Glutamatergic neuron (in vitro differentiated cells): ENCODE measurements at regions not wholly inside any gene's neighbourhood (a gene's known extent, or its start where the extent isn't known, plus 50 kb on each side); places are given as distances from the start of the nearest gene placed in this dataset.
"Not testable (repeated sequence)": the region's sequence is repeated elsewhere in the genome, so short reads cannot be mapped to it uniquely, and the experiment has no call there.

Experiments used
- DNase-seq: peaks from one replicate; pipeline ENCODE4 v3.0.0; 2022
- H3K27ac Mint-ChIP-seq: one replicate; pipeline ENCODE4 v1.8.0; 2020; ENCODE audit warnings: mild to moderate bottlenecking, mixed read lengths, inconsistent platforms; ENCODE audit not compliant: unreplicated experiment
- H3K27me3 Mint-ChIP-seq: one replicate; pipeline ENCODE4 v1.8.0; 2020; ENCODE audit warnings: mild to moderate bottlenecking, moderate library complexity, mixed read lengths, inconsistent platforms; ENCODE audit not compliant: unreplicated experiment
- H3K36me3 Mint-ChIP-seq: one replicate; pipeline ENCODE4 v1.8.0; 2020; ENCODE audit warnings: mild to moderate bottlenecking, mixed read lengths, inconsistent platforms; ENCODE audit not compliant: unreplicated experiment
- H3K4me1 Mint-ChIP-seq: one replicate; pipeline ENCODE4 v1.8.0; 2020; ENCODE audit warnings: mild to moderate bottlenecking, low read depth, mixed read lengths, inconsistent platforms; ENCODE audit not compliant: unreplicated experiment
- H3K4me3 Mint-ChIP-seq: one replicate; pipeline ENCODE4 v1.8.0; 2020; ENCODE audit warnings: mild to moderate bottlenecking, mixed read lengths, inconsistent platforms; ENCODE audit not compliant: unreplicated experiment
- H3K9me3 Mint-ChIP-seq: one replicate; pipeline ENCODE4 v1.8.0; 2020; ENCODE audit warnings: mild to moderate bottlenecking, moderate library complexity, mixed read lengths, inconsistent platforms; ENCODE audit not compliant: unreplicated experiment
- TF ChIP-seq, protein P1 (sequence below): fragments of 200-600 bp; sonication (generic); IDR thresholded peaks from one replicate; pipeline ENCODE4 v1.5.0; 2021; ENCODE audit not compliant: partially characterized antibody, unreplicated experiment

DNA sequence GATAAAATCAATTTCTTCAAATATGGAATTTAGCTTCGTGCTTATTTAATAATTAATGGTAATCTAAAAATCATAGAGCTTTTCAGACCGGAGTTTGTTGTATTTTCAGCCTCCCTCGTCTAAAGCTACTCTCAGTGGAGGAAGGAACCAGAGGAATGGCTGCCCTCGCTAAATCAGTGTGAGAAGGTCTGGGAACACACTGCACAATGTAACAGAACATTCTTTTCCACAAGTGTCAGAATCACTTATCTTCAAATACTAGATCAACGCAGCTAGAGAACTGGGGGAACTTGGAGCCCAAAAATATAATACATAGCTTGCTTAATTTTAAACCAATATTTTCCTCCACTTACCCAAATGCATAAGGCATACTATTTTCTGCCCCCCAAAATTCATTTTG, 148.5 kb downstream of the MTERF1 start:
- no peaks in the 10 kb centered on the region for H3K4me1 Mint-ChIP-seq
- H3K9me3 Mint-ChIP-seq = no peaks in the 10 kb centered on the region
- TF ChIP-seq, protein P1, sequence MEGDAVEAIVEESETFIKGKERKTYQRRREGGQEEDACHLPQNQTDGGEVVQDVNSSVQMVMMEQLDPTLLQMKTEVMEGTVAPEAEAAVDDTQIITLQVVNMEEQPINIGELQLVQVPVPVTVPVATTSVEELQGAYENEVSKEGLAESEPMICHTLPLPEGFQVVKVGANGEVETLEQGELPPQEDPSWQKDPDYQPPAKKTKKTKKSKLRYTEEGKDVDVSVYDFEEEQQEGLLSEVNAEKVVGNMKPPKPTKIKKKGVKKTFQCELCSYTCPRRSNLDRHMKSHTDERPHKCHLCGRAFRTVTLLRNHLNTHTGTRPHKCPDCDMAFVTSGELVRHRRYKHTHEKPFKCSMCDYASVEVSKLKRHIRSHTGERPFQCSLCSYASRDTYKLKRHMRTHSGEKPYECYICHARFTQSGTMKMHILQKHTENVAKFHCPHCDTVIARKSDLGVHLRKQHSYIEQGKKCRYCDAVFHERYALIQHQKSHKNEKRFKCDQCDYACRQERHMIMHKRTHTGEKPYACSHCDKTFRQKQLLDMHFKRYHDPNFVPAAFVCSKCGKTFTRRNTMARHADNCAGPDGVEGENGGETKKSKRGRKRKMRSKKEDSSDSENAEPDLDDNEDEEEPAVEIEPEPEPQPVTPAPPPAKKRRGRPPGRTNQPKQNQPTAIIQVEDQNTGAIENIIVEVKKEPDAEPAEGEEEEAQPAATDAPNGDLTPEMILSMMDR = no peak
- no peak for DNase-seq
- H3K27ac Mint-ChIP-seq = no peak overlapping the region
- H3K27me3 Mint-ChIP-seq = no peaks in the 10 kb centered on the region
- no peak overlapping the region for H3K4me3 Mint-ChIP-seq
- no peaks in the 10 kb centered on the region for H3K36me3 Mint-ChIP-seq

DNA sequence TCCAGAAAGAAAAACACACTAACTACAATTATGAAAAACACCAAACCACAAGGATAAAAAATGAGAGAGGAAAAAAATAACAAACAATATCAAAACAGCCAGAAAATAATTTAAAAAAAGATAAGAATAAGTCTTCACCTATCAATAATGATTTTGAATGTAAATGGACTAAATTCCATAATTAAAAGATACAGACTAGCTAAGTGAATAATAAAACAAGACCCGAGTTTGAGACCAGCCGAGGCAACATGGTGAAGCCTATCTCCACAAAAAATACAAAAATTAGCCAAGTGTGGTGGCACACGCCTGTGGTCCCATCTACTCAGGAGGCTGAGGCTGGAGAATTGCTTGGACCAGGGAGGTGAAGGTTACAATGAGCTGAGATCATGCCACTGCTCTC, 131.1 kb downstream of the MTERF1 start:
- no peaks in the 10 kb centered on the region for H3K36me3 Mint-ChIP-seq
- H3K27ac Mint-ChIP-seq = no peak overlapping the region
- DNase-seq = no peak
- TF ChIP-seq, protein P1 = no peak
- H3K4me1 Mint-ChIP-seq = no peaks in the 10 kb centered on the region
- H3K9me3 Mint-ChIP-seq = no peaks in the 10 kb centered on the region
- no peak overlapping the region for H3K4me3 Mint-ChIP-seq
- no peaks in the 10 kb centered on the region for H3K27me3 Mint-ChIP-seq

DNA sequence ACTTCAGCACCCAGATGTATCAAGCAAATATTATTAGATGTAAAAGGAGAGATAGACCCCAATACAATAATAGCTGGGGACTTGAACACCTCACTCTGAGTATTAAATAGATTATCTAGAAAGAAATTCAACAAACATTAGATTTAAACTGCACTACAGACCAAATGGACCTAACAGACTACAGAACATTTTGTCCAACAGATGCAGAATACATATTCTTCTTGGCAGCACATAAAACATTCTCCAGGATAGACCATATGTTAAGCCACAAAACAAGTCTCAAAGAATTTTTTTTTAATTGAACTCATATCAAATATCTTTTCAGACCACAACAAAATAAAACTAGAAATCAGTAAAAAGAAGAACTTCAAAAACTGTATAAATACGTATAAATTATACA, 130.4 kb downstream of the MTERF1 start:
- DNase-seq = no peak
- Mint-ChIP-seq H3K36me3 (no peaks in the 10 kb centered on the region), H3K27me3 (no peaks in the 10 kb centered on the region), H3K9me3 (no peaks in the 10 kb centered on the region), H3K27ac (no peak overlapping the region), H3K4me3 (no peak overlapping the region), H3K4me1 (no peaks in the 10 kb centered on the region)
- TF ChIP-seq, protein P1 = no peak

DNA sequence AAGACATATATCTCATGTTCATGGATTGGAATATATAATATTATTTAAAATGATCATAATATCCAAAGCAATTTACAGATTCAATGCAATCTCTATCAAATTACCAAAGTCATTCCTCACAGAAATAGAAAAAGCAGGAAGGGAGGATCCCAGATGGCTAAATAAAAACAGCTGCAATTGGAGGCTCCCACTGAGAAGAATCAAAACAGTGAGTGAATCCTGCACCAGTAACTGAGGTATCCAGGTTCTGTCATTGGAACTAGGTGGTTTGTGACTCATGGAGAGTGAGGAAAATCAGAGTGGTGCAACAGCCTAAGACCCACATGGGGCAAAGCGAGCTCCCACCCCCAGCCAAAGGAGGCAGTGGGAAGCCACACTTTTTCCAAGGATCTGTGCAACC, 128.4 kb downstream of the MTERF1 start:
- Mint-ChIP-seq H3K27me3 (no peaks in the 10 kb centered on the region), H3K4me3 (no peak overlapping the region), H3K9me3 (no peaks in the 10 kb centered on the region), H3K4me1 (no peaks in the 10 kb centered on the region), H3K36me3 (no peaks in the 10 kb centered on the region), H3K27ac (no peak overlapping the region)
- DNase-seq = no peak
- TF ChIP-seq, protein P1 = no peak

DNA sequence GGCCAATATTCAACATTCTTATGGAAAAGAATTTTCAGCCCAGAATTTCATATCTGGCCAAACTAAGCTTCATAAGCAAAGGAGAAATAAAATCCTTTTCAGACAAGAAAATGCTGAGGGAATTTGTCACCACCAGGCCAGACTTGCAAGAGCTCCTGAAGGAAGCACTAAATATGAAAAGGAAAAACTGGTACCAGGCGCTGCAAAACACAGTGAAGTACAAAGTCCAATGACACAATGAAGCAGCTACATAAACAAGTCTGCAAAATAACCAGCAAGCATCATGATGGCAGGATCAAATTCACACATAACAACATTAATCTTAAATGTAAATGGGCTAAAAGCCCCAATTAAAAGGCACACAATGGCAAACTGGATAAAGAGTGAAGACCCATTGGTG, 126.2 kb downstream of the MTERF1 start:
- not testable (repeated sequence) for H3K4me3 Mint-ChIP-seq, H3K4me1 Mint-ChIP-seq, H3K27ac Mint-ChIP-seq, H3K9me3 Mint-ChIP-seq, H3K27me3 Mint-ChIP-seq, DNase-seq, H3K36me3 Mint-ChIP-seq

DNA sequence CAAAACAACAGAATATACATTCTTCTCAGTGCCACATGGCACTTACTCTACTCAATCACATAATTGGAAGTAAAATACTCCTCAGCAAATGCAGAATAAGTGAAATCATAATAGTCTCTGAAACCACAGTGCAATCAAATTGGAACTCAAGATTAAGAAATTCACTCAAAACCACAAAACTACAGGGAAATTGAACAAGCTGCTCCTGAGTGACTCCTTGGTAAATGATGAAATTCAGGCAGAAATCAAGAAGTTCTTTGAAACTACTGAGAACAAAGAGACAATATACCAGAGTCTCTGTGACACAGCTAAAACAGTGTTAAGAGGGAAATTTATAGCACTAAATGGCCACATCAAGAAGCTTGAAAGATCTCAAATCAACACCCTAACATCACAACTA, 125.4 kb downstream of the MTERF1 start:
- H3K27me3 Mint-ChIP-seq, H3K36me3 Mint-ChIP-seq, H3K4me3 Mint-ChIP-seq, DNase-seq, H3K4me1 Mint-ChIP-seq, H3K27ac Mint-ChIP-seq, H3K9me3 Mint-ChIP-seq: not testable (repeated sequence)
